ENCODE measurements at regions not wholly inside any gene's neighbourhood (a gene's known extent, or its start where the extent isn't known, plus 50 kb on each side); places are given as distances from the start of the nearest gene placed in this dataset.

GRCh38 chr2:128388499-128388941 lies 69.9 kb upstream of the HS6ST1 start:
- H3K4me3 ChIP-seq, result no peak overlapping the region
- no peaks in the 10 kb centered on the region for H3K4me1 ChIP-seq
- ATAC-seq (no peak), FAIRE-seq (no peak), DNase-seq (peak in 1 of 6 donors; percentile 23)
- 90 to 95% methylated on average over 8 of the region's 8 CpGs for WGBS, 2 donors
- no peaks in the 10 kb centered on the region for H3K36me3 ChIP-seq
- intact Hi-C loops (cut with DNase I), result no loop called here
- no peak for TF ChIP-seq CTCF (IDR thresholded peaks at IDR 0.05)
- H3K27ac ChIP-seq, result no peak overlapping the region
- H3K27me3 ChIP-seq, result no peaks in the 10 kb centered on the region
- H3K9me3 ChIP-seq, result no peaks in the 10 kb centered on the region

- FAIRE-seq (no peak), ATAC-seq (no peak), DNase-seq (peak in 1 of 6 donors; percentile 36)
- no peak overlapping the region for H3K4me3 ChIP-seq
- intact Hi-C loops (cut with DNase I), result no loop called here
- 90 to 96% methylated on average over 16 of the region's 16 CpGs for WGBS, 2 donors
- TF ChIP-seq CTCF (IDR thresholded peaks at IDR 0.05), result no peak
- no peaks in the 10 kb centered on the region for H3K27me3 ChIP-seq
- no peaks in the 10 kb centered on the region for H3K4me1 ChIP-seq
- H3K9me3 ChIP-seq, result no peaks in the 10 kb centered on the region
- no peaks in the 10 kb centered on the region for H3K36me3 ChIP-seq
- H3K27ac ChIP-seq, result no peak overlapping the region
Measured at GRCh38 chr2:128389388-128390086, 70.9 kb upstream of the HS6ST1 start.

- intact Hi-C loops (cut with DNase I), result no loop called here
- Histone ChIP-seq H3K4me1 (no peaks in the 10 kb centered on the region), H3K36me3 (no peaks in the 10 kb centered on the region), H3K27ac (no peak overlapping the region), H3K27me3 (no peaks in the 10 kb centered on the region), H3K4me3 (no peak overlapping the region), H3K9me3 (no peaks in the 10 kb centered on the region)
- WGBS, 2 donors, result 85 to 92% methylated on average over 16 of the region's 16 CpGs
- peak in 1 of 6 donors; percentile 25 for DNase-seq
- no peak for TF ChIP-seq CTCF (IDR thresholded peaks at IDR 0.05)
- FAIRE-seq, result no peak
- ATAC-seq, result no peak
Measured at GRCh38 chr2:128390256-128390990, 71.8 kb upstream of the HS6ST1 start.

- Histone ChIP-seq H3K36me3 (no peaks in the 10 kb centered on the region), H3K27me3 (no peaks in the 10 kb centered on the region), H3K27ac (no peak overlapping the region), H3K4me1 (no peaks in the 10 kb centered on the region), H3K4me3 (no peak overlapping the region), H3K9me3 (no peaks in the 10 kb centered on the region)
- intact Hi-C loops (cut with DNase I), result no loop called here
- no peak for ATAC-seq
- no peak for FAIRE-seq
- 74 to 78% methylated on average over 15 of the region's 15 CpGs for WGBS, 2 donors
- no peak for TF ChIP-seq CTCF (IDR thresholded peaks at IDR 0.05)
- DNase-seq, result peak in 1 of 6 donors; percentile 14
Measured at GRCh38 chr2:128390991-128391630, 72.4 kb upstream of the HS6ST1 start.

All from pancreas (tissue), 10 donors.